Kidney (tissue), 13 donors: ENCODE measurements at regions not wholly inside any gene's neighbourhood (a gene's known extent, or its start where the extent isn't known, plus 50 kb on each side); places are given as distances from the start of the nearest gene placed in this dataset.

Source experiments
- DNase-seq, 5 donors: peaks; one replicate each; pipeline ENCODE4 v3.0.0-alpha.2; 2013 to 2020
- FAIRE-seq: peaks from 2 replicates; lab custom pipeline; 2012; peaks lifted over from hg19 to GRCh38; lab: Jason Lieb, UNC
- H3K27ac ChIP-seq, 2 donors: one replicate each; pipeline ENCODE4 v1.7.0; 2013; ENCODE audit warnings: low read depth in 2 of 2, low read length in 2 of 2, inconsistent platforms in 1 of 2
- H3K27me3 ChIP-seq: one replicate; pipeline ENCODE4 v1.7.1; 2013; ENCODE audit warnings: low read length, inconsistent platforms; ENCODE audit not compliant: control insufficient read depth, insufficient read depth
- H3K36me3 ChIP-seq, 3 donors: one replicate each; pipeline versions ENCODE4 v1.7.0 to v1.7.1; 2013; ENCODE audit warnings: low read length in 3 of 3, control low read depth in 1 of 3, inconsistent platforms in 1 of 3; ENCODE audit not compliant: insufficient read depth in 3 of 3, control insufficient read depth in 2 of 3
- H3K4me1 ChIP-seq, 3 donors: one replicate each; pipeline versions ENCODE4 v1.7.0 to v1.7.1; 2013; ENCODE audit warnings: low read length in 3 of 3, inconsistent platforms in 1 of 3, low read depth in 1 of 3; ENCODE audit not compliant: control insufficient read depth in 2 of 3, insufficient read depth in 2 of 3
- H3K4me3 ChIP-seq, 3 donors: one replicate each; pipeline versions ENCODE4 v1.7.0 to v1.8.1; 2013; ENCODE audit warnings: low read length in 3 of 3, control low read depth in 1 of 3, inconsistent platforms in 1 of 3
- H3K9ac ChIP-seq, 3 donors: one replicate each; pipeline versions ENCODE4 v1.7.0 to v1.7.1; 2013; ENCODE audit warnings: low read length in 3 of 3, control low read depth in 1 of 3, inconsistent platforms in 1 of 3
- H3K9me3 ChIP-seq, 3 donors: one replicate each; pipeline versions ENCODE4 v1.7.0 to v1.7.1; 2013; ENCODE audit warnings: low read length in 3 of 3, control low read depth in 1 of 3, inconsistent platforms in 1 of 3; ENCODE audit not compliant: control insufficient read depth in 2 of 3, insufficient read depth in 1 of 3
- intact Hi-C: fragments of 100-400 bp; cut with DNase I; formaldehyde crosslinking; loops from one replicate; pipeline ENCODE4 v1.11.1; 2022
- TF ChIP-seq, protein P1 (sequence below): IDR thresholded peaks from 3 replicates; pipeline ENCODE4 v1.5.1; 2012; ENCODE audit warnings: mild to moderate bottlenecking, moderate library complexity, borderline replicate concordance; ENCODE audit not compliant: insufficient read depth; ENCODE audit errors: extremely low read depth
- donor health status: control.
- donor health status: control.
- donor health status: control.
- donor health status: control.
- donor health status: control.
- donor health status: DM: yes; HTN: yes; CAD: no.
- donor health status: Normal renal cell carcinoma (clear cell type).

DNA sequence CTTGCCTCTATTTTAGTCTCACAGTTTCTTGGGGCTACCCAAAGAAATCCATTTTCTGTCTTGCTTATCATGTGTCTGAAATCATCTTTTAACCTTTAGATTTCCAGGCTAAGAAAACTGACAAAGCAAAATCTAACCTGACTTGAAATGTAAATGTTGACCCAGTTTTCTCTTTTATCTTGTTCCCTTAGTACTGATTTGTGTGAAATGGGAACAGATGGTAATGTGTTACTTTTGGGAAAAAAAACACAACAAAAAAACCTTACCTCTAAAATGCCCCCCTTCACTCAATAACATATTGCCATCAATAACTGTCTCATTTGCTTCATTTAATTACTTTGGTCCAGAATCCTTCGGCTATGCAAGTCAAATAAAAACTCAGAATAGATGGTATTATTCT, 383.2 kb upstream of the DCN start:
- intact Hi-C loops = no loop called here
- no peaks in the 10 kb centered on the region for H3K27me3 ChIP-seq

DNA sequence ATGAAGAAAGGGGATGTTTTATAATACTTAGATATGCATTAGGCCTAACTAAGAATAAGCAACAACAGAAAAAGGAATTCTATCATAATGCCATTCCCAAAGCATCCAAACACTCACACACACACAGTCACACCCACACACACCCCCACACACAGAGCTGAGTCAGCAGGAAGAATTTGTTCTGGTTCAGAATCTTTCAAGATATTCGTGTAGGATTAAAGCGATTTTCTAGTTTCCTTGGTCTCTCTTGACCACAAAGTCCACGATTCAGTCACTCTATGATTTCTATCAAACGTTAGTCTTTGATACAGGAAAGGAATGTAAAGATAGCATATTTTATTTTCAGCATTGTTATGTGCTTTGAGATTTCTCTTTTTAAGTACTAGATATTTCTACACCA, 382.6 kb upstream of the DCN start:
- Histone ChIP-seq H3K4me3 (no peak overlapping the region), H3K27ac (no peak overlapping the region), H3K36me3 (no peaks in the 10 kb centered on the region), H3K27me3 (no peaks in the 10 kb centered on the region), H3K4me1 (peaks cover 0 to 3% (median 0%) of the 10 kb centered on the region in 3 donors), H3K9me3 (no peaks in the 10 kb centered on the region), H3K9ac (no peak overlapping the region)
- intact Hi-C loops = no loop called here
- DNase-seq = peak in 2 of 5 donors; percentile 17 to 51
- TF ChIP-seq, protein P1, sequence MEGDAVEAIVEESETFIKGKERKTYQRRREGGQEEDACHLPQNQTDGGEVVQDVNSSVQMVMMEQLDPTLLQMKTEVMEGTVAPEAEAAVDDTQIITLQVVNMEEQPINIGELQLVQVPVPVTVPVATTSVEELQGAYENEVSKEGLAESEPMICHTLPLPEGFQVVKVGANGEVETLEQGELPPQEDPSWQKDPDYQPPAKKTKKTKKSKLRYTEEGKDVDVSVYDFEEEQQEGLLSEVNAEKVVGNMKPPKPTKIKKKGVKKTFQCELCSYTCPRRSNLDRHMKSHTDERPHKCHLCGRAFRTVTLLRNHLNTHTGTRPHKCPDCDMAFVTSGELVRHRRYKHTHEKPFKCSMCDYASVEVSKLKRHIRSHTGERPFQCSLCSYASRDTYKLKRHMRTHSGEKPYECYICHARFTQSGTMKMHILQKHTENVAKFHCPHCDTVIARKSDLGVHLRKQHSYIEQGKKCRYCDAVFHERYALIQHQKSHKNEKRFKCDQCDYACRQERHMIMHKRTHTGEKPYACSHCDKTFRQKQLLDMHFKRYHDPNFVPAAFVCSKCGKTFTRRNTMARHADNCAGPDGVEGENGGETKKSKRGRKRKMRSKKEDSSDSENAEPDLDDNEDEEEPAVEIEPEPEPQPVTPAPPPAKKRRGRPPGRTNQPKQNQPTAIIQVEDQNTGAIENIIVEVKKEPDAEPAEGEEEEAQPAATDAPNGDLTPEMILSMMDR = no peak
- FAIRE-seq = no peak

More for the DNA sequence above, 383.2 kb upstream of the DCN start:
- Histone ChIP-seq H3K27ac (no peak overlapping the region), H3K4me3 (no peak overlapping the region), H3K36me3 (no peaks in the 10 kb centered on the region), H3K4me1 (peaks cover 0 to 3% (median 0%) of the 10 kb centered on the region in 3 donors), H3K9me3 (no peaks in the 10 kb centered on the region), H3K9ac (no peak overlapping the region)
- DNase-seq (no peak), FAIRE-seq (no peak)
- TF ChIP-seq, protein P1 = no peak

DNA sequence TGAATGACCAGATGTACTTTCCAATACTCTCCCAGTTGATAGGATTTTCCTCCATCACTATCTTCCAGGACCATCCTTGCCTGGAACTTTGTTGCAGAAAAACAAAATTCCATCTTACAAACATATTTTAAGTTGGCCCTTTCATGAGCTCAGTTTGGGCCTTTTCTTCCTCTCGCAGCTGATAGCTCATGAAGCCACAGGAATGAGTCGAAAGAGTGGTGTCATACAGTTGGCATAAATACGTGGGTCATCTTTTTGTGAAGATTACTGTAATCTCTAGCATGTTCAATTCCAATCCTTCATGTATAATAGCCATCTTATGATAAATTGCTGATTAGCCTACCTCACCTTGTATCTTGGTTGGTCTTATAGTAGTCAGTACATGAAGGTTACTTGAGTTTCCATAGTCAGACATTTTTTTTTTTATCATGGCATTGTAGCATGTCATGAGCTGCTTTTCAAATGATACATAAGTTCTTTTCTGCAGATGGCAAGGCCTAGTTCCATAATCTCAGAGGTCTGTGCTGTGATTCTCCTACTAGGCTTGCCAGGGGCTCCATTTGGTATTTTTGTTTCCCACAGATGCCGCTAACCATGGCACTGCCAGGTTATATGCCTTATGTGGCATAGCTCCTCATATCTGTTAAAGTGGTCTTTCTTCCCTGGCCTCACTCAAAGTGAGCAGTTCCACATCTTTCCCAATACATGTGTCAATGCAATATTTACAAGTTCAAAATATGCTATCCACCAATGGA, 380.6 kb upstream of the DCN start:
- Histone ChIP-seq H3K4me3 (no peak overlapping the region), H3K4me1 (peaks cover 0 to 3% (median 0%) of the 10 kb centered on the region in 3 donors), H3K9ac (no peak overlapping the region), H3K9me3 (no peaks in the 10 kb centered on the region), H3K27ac (no peak overlapping the region), H3K36me3 (no peaks in the 10 kb centered on the region), H3K27me3 (no peaks in the 10 kb centered on the region)
- DNase-seq (no peak), FAIRE-seq (no peak)
- intact Hi-C loops = no loop called here
- TF ChIP-seq, protein P1 = no peak
